ENCODE measurements at regions not wholly inside any gene's neighbourhood (a gene's known extent, or its start where the extent isn't known, plus 50 kb on each side); places are given as distances from the start of the nearest gene placed in this dataset.

DNA sequence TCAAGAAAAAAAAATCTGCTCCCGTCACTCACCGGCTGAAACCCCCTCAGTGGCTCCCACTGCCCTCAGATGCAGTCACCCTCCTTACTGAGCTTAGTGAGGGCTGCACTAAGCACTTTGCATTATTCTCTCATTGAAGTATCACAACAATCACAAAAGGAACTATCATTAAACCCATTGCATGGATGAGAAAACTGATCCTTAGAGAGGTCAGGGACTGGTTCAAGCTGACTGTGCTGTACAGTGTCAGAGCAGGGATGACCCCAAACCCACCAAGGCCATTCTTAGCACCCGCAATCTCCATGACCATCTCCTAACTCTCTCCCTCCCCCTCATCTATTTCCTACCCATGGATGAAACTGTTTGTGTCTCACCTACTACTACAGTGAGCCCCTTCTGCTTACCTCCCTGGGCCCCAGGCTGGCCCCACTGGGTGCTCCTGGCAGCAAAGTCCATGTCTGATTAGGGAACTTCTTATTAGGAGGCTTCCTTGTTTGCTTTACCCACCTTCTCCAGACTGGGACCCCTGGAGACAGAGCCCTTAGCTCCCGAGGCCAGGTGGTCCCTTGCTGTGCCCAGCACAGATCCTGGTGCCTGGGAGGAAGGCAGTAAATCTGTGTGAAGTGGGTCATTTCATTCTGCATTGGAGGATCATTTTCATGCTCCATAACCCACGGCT lies 139.3 kb upstream of the ID2 start:
- H3K4me3 ChIP-seq (replicated peaks; ENCODE audit: low read depth, low read length), result no peak overlapping the region
- TF ChIP-seq, protein P1, sequence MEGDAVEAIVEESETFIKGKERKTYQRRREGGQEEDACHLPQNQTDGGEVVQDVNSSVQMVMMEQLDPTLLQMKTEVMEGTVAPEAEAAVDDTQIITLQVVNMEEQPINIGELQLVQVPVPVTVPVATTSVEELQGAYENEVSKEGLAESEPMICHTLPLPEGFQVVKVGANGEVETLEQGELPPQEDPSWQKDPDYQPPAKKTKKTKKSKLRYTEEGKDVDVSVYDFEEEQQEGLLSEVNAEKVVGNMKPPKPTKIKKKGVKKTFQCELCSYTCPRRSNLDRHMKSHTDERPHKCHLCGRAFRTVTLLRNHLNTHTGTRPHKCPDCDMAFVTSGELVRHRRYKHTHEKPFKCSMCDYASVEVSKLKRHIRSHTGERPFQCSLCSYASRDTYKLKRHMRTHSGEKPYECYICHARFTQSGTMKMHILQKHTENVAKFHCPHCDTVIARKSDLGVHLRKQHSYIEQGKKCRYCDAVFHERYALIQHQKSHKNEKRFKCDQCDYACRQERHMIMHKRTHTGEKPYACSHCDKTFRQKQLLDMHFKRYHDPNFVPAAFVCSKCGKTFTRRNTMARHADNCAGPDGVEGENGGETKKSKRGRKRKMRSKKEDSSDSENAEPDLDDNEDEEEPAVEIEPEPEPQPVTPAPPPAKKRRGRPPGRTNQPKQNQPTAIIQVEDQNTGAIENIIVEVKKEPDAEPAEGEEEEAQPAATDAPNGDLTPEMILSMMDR (IDR thresholded peaks at IDR 0.05; ENCODE audit: low read length, missing control alignments), result no peak
- no peak for DNase-seq (ENCODE audit: low read depth)

DNA sequence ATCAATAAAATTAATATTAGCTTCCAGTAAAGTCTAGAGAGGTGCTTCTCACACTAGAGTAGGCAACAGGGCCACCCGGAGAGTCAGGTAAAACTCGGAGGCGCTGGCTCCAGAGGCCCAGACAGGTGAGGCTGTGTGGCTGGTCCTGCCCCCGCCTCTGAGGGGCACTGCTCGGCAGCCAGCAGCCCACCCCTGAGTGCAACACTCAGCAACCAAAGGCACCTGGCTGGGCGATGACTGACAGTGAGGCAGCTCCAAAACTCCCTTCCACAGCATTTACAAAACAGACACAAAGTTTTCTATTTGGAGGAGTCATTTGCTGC lies 138.8 kb upstream of the ID2 start:
- DNase-seq (ENCODE audit: low read depth), result no peak
- TF ChIP-seq, protein P1 (IDR thresholded peaks at IDR 0.05; ENCODE audit: low read length, missing control alignments), result no peak
- no peak overlapping the region for H3K4me3 ChIP-seq (replicated peaks; ENCODE audit: low read depth, low read length)

DNA sequence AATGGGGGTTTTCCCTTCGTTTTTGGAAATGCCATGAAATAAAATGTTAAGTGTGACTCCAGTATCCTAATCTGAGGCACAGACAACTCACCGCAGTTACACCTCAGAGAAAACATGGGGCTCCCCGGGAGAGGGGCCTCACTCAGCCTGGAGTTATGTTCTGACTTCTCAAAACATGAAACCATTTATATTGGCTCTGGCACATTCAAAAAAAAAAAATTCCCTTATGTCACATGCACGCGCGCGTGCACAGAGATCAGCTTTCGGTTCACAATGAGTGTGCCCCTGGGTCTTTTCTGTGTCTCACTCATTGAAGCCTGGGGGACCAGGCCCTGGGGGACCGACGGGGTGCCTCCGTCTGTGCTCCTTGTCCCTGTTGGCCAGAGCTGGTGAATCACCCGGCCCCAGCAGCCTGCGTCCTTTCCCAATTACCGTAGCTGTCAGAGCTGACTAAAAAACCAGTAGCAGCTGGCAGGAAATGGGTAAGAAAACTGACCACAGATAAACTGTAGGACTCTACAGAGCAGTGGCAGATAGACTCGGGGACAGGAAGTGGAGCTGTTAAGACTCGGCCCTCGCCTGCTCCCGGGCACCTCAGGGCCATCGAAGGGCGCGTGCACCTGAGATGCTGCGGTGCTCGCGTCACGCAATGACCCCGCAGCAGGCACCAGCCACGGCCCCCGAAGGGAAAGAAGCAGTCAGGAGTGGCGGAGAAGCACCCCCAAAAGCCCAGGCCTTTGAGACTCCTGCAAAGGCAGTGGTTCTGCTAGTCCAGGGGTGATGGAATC lies 138.3 kb upstream of the ID2 start:
- DNase-seq (ENCODE audit: low read depth), result peak; percentile 76
- TF ChIP-seq, protein P1 (IDR thresholded peaks at IDR 0.05; ENCODE audit: low read length, missing control alignments), result no peak
- no peak overlapping the region for H3K4me3 ChIP-seq (replicated peaks; ENCODE audit: low read depth, low read length)

DNA sequence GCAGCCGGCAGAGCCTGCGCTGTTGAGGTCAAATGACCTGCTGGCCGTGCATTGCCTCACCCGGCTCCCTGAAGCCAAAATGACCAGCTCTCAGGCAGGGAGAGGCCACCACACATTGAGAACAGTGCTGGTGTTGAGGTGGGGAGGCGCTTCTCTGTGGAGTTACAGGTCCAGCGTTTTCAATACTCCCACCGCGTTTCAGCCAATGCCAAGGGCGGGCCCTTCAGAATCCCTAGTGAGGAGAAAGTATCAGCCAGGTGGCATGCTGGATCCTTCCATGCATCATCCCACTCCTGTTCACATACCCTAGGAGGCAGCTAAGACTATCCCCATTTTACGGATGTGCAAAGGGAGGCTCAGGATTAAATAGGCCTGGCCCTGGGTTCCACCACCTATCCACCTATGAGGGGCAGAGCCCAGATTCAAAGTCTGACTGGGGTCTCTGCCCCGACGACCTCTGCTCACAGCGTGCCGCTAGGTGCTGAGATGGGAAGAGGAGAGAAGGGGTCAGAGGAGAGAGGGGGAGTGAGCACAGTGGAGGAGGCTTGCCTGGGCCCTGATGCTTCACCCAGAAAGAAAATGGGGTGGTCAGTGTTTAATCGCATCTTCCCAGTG lies 137.6 kb upstream of the ID2 start:
- TF ChIP-seq, protein P1 (IDR thresholded peaks at IDR 0.05; ENCODE audit: low read length, missing control alignments), result no peak
- no peak overlapping the region for H3K4me3 ChIP-seq (replicated peaks; ENCODE audit: low read depth, low read length)
- DNase-seq (ENCODE audit: low read depth), result no peak

DNA sequence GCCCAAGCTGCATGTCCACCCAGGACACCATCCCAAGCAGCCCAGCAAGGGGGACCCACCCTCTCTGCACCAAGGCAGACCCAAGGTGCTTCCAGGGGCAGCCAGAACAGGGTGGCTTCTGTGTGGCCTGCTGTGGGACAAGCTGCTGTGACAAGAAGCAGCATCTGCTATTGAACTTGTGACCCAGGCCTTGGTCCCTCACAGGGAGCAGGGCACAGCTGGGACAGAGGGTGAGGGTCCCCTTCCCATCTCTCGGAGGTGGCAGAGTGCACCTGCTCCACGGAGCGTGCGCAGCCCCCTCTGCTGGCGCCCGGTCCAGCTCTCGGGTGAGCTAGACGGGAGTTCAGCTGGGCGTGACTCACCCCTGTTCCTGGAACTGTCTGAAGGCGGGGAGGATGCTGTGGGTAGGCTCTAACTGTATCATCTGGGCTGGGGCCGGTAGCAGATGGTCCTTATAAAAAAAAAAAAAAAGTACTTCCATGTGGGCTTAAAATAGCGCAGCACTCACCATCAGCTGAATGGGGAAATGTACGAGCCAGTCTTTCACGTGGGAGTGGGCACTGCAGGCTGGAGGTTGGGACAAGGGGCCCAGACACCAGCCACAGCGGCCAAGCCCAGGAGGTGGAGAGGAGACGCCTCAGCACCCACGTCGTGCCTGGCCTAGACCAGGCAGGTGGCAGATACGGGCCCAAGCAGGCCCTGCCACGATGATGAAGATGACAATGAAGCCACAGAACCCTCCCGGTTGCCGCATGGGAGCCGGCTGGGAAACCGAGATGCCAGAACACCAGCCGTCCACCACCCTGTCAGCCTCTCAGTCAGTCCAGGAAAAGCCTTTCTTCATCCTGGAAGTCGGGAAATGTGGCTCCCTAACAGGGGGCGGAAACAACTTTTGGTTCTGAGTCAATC lies 136.8 kb upstream of the ID2 start:
- peak; percentile 77 for DNase-seq (ENCODE audit: low read depth)
- TF ChIP-seq, protein P1 (IDR thresholded peaks at IDR 0.05; ENCODE audit: low read length, missing control alignments), result peak; percentile 29

DNA sequence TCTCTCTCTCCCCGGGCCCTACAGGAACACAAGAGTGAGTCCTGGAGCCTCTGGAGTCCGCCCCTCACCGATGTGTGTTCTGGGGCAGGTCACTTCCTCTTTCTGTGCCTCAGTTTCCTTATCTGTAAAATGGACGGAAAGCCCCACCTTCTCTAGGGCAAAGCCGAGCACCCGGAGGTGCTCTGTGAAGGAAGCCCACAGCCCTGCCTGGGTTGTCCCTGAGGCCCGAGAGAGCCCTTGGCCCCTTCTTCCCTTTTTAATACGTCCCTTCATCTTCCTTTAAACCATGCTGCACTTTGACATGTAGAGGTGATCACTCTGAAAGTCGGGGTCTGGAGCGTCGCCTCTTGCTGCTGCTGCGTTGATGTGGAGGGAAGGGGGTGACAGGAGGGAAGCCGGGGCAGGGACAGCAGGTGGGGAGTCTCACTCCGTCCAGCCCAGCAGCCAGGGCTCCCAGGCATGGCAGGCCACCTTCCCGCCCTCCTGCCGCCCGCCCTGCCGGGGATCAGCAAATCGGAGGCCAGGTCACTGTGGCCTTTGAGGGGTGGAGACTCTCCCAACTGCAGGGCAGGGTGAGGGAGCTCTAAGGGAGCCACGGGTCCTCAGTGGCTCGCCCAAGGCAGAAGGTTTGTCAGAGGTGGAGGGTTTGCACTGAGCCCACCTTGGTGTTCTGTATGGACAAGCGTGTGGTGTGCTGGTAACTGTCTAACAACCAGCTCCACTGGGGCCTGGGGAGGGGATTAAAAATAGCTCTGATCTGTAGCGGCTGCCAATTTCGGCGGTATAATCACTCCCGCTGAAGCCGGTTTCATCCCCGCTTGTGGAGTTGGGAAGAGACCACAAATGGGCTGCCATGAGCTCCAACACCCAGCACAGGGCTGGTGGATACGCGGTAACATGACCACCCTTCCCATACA lies 135.9 kb upstream of the ID2 start:
- H3K4me3 ChIP-seq (replicated peaks; ENCODE audit: low read depth, low read length), result no peak overlapping the region
- no peak for DNase-seq (ENCODE audit: low read depth)
- TF ChIP-seq, protein P1 (IDR thresholded peaks at IDR 0.05; ENCODE audit: low read length, missing control alignments), result no peak

More for the DNA sequence above, 136.8 kb upstream of the ID2 start:
- H3K4me3 ChIP-seq (replicated peaks; ENCODE audit: low read depth, low read length), result no peak overlapping the region

All from fibroblast of pulmonary artery (primary cell).